ENCODE measurements at regions not wholly inside any gene's neighbourhood (a gene's known extent, or its start where the extent isn't known, plus 50 kb on each side); places are given as distances from the start of the nearest gene placed in this dataset.

DNA sequence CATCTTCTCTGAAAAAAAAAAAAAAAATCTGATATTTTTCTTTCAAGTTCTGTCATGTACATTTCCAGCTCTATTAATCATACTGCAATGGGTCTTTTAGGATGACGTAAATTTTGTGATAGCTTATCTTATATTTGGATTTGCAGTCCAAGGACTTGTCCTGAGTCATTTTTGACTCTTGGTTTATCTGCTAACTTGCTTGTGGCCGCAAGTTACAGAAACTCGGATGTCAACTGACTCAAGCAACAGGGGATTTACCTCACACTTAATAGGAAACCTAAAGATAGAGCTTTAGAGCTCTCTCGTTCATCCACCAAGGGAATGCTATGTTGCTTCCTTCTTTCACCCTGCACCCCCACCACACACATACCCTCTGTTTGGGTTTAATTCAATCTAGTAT is 1433.8 kb upstream of the TENM3 start:
- Histone ChIP-seq H2BK120ac (ENCODE audit: low read depth, low read length) (no peak overlapping the region), H2BK5ac (ENCODE audit: low read depth, low read length, poor library complexity, severe bottlenecking) (no peak overlapping the region), H3K27me3 (ENCODE audit: control insufficient read depth, insufficient read depth, low read length) (no peaks in the 10 kb centered on the region), H4K8ac (ENCODE audit: low read depth in 2 of 2, low read length in 2 of 2) (no peak overlapping the region), H3K4ac (ENCODE audit: low read depth, low read length) (no peak overlapping the region), H3K4me3 (ENCODE audit: insufficient read depth, low read depth, low read length) (no peak overlapping the region), H2BK20ac (ENCODE audit: low read depth, low read length) (no peak overlapping the region), H3K14ac (replicated peaks; ENCODE audit: low read depth, low read length) (no peak overlapping the region), H2BK15ac (ENCODE audit: low read depth, low read length) (no peak overlapping the region), H3K9me1 (ENCODE audit: insufficient read depth, low read length) (no peaks in the 10 kb centered on the region), H2AFZ (replicated peaks; ENCODE audit: low read length, poor library complexity) (no peak overlapping the region), H3K79me1 (ENCODE audit: low read depth in 1 of 2, low read length in 2 of 2) (no peaks in the 10 kb centered on the region), H4K5ac (ENCODE audit: low read depth, low read length) (no peak overlapping the region), H3K23ac (ENCODE audit: low read depth, low read length) (no peak overlapping the region), H3K36me3 (ENCODE audit: control insufficient read depth, insufficient read depth, low read length) (no peaks in the 10 kb centered on the region), H3K9me3 (ENCODE audit: control insufficient read depth, insufficient read depth, low read length) (no peaks in the 10 kb centered on the region), H2AK9ac (replicated peaks; ENCODE audit: low read depth, low read length, poor library complexity) (no peak overlapping the region), H3K4me1 (ENCODE audit: control insufficient read depth, insufficient read depth, low read length) (no peaks in the 10 kb centered on the region), H3K56ac (ENCODE audit: extremely low read depth, insufficient read depth, low read length) (no peak overlapping the region), H3K27ac (ENCODE audit: insufficient read depth, low read length) (no peak overlapping the region), H3K9ac (ENCODE audit: low read depth, low read length) (no peak overlapping the region), H3K18ac (ENCODE audit: low read depth, low read length) (no peak overlapping the region), H2AK5ac (ENCODE audit: low read depth, low read length) (no peak overlapping the region), H4K91ac (ENCODE audit: insufficient read depth, low read depth, low read length) (no peak overlapping the region), H4K20me1 (ENCODE audit: insufficient read depth, low read length) (no peaks in the 10 kb centered on the region), H3K4me2 (ENCODE audit: low read depth, low read length) (no peak overlapping the region)
- BruUV-seq (replicated peaks): no TSS peak
- intact Hi-C loops (cut with micrococcal nuclease): no loop called here
- in situ Hi-C loops (cut with MboI; ENCODE audit: low sequenced_read_pairs): no loop called here
- ChIA-PET CTCF (interaction anchor here (0.8 kb wide), 1 partner anchor 144 kb away, joined by 3 read pairs; no protein-coding TSS in a partner anchor), POLR2A (ENCODE audit: unreplicated experiment) (no interaction called here)
- no CpG with 5 or more reads among the region's 4 CpGs for WGBS, 2 experiments (ENCODE audit: extremely low coverage in 2 of 2, insufficient read length in 1 of 2)
- dilution Hi-C loops (cut with HindIII; ENCODE audit: low sequenced_read_pairs, unreplicated experiment): no loop called here
- no peak for TF ChIP-seq CHD1 (IDR thresholded peaks at IDR 0.05; ENCODE audit: low read depth, low read length)
- DNase-seq (peak; percentile 51), ATAC-seq (ENCODE audit: low read depth) (no peak; the same call in 1 of the 2 replicates)

Measured in IMR-90 (cell line).